NCI-H1694 treated with DMSO at 0.1 percent for 48 hours (cell line): ENCODE measurements at regions not wholly inside any gene's neighbourhood (a gene's known extent, or its start where the extent isn't known, plus 50 kb on each side); places are given as distances from the start of the nearest gene placed in this dataset.
"Not testable (repeated sequence)": the region's sequence is repeated elsewhere in the genome, so short reads cannot be mapped to it uniquely, and the experiment has no call there.

Experiments used
- DNase-seq: peaks from one replicate; lab custom pipeline; 2025; lab: John Stamatoyannopoulos, UW

GRCh38 chr12:65655074-65655493 is 169.2 kb upstream of the HMGA2 start:
- no peak for DNase-seq

GRCh38 chr12:65656156-65656882 is 168.0 kb upstream of the HMGA2 start:
- no peak for DNase-seq

- DNase-seq, result no peak
Measured at GRCh38 chr12:65656891-65657351, 167.4 kb upstream of the HMGA2 start.

DNA sequence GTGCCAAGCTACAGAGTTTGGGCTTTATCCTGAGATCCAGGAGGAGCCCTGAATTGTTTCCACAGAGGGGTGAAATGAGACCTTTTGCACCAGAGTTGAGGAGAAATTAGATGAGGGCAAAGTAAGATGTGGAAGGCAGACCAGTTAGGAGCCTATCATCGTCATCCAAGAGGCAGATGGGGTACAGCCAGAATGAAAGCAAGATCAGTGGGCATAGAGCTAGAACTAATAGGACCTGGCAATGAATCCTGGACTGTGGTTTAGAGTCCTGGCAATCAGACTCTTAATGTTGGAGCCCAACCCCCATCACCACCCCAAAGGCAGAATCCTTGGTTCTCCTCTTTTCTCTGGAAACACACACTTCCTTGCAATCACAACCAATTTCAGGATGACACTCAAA is 166.6 kb upstream of the HMGA2 start:
- DNase-seq, result no peak

GRCh38 chr12:65658360-65658759 is 165.9 kb upstream of the HMGA2 start:
- DNase-seq, result no peak

DNA sequence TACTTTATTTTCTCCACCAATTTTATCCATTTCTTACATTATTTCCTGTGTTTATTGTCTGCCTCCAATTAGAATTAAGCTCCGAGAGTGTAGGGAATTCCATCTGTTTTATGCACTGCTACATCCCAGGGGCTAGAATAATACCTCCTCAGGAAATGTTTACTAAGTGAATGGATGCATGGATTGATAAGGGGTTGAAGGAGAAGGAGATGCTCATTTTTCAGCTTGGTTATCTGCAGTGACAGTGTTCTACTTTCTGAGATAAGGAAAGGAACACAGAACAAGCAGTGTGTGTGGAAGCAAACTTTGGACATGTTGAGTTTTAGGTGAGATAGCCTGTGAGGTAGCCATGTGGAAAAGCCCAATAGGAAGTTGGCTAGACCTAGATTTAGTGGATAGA is 164.6 kb upstream of the HMGA2 start:
- no peak for DNase-seq

DNA sequence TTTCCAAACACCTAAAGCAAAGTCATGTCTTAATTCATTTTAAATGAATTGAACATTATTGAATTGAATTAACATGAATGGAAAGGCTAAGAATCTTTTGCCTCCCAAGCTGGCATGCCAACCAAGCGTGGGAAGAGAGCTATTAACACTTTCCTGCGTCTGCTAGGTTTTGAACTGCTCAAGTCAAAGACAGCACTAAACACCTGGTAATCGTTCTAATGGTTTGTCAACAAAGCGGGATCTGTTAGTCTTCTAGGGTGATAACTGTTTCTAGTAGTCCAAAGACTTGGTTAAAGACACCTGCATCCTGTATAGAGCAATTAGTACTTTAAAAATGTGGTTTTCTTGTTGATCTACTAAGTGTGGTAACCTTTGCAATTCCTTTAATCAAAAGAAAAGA is 164.2 kb upstream of the HMGA2 start:
- DNase-seq, result no peak

DNA sequence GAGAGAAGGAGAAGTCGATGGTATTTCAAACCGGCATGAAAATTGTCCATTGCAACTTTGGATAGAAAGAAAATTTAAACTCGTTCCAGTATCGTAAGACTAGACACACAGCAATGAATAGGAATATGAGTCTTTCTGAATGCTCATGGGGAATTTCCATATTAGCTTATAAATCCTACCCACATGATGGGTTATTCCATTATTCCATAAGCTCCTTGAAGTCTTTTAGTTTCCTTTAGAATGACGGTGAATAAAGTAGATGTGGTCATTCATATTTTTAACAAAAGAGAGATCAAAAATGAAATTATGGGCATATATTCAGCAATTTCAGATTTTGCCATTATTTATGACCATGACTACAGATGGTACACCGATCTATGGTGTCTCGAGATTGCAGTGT is 163.4 kb upstream of the HMGA2 start:
- DNase-seq, result no peak

DNA sequence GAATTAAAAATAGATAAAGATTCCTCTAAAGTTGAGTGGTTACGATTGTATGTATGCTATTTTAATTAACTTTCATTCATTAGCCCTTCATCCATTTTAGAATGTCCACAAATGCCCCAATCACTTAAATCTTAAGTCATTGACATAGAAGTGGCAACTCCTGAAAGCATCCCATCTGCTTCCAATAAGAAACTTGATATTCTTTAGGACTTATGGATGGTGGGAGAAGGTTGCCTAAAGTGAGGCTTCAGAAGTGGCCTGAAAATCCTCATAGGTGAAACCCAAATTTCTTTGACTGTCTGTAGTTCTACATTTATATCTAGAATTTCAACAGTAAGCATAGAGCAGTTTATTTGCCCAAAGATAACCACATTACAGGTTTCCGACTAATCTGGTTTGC is 161.7 kb upstream of the HMGA2 start:
- no peak for DNase-seq

DNA sequence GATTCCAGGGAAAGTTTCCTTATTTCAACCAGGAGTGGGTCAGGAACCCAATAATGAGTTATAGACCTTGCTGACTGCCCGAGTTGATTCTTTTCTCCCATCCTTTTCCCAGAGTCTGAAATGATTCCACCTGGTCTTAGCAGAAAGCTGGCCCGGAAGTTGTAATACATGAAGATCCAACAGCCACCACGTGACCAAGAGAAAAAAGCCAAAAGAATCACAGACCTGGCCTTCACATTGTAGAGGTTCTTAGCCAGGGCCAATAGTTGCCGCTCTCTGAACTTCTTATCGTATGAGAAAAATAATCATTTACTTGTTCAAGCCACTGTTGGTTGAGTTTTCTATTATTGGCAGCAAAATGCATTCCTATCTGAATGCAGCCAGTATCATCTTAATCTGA is 161.2 kb upstream of the HMGA2 start:
- DNase-seq, result no peak

DNA sequence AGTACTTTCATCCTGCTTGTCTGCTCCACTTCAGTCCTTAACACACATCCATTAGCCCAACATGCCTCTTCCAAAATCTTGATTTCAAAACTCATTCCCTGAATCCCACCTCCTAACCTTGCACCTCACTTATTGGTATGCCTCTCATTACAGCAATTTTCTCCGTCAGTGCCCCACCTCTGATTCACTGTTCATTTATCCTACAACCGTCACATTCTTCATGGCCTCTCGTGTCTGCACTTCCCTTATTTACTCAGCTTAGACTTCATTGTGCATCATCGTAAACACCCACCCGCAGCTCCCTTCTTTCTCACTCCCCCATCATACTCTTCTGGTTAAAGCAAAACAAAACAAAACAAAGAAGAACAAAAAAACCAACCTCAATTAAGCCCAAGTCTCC is 160.6 kb upstream of the HMGA2 start:
- no peak for DNase-seq

DNA sequence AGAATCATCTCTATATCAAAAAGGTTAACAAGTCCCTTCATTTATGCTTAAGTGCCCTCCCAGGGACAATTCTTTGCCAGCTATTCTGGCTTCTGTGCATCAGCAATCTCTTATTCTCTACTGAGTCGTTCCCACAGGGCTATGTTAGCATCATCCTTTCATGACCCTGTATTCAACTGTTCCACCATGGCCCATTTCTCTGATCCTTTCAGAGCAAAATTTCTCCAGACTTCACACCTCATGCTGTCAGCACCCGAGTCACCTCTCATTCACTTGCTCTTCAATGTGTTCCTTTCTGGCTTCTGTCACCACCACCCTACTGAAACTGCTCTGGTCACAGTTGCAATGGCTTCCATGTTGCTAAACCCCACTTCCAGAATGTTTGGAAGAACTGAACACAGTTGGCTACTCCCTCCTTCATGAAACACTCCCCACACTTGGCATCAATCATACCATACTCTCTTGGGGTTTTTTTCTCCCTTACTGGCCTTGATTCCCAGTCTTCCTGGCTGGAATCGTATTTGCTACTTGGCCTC is 159.5 kb upstream of the HMGA2 start:
- no peak for DNase-seq

- DNase-seq, result no peak
Measured at GRCh38 chr12:65665817-65666216, 158.5 kb upstream of the HMGA2 start.

DNA sequence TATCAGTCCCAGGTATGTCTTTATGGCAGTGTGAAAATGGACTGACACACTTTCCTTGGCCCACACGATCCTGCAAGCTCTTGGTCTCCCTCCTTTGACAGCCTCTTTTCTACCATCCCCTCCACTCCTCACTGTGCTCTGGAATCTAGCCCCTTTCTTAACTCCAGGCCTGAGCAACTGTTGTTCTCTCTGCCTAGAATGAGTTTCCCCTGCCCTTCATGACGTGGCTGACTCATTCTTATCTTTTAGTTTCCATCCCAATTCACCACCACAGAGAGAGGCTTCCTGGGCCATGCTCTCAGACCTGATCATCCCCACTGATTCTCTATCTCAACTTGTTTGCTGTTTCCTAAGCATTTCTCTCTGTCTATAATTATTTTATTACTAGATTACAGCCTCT is 157.4 kb upstream of the HMGA2 start:
- DNase-seq, result no peak

- DNase-seq, result no peak
Measured at GRCh38 chr12:65667932-65668331, 156.4 kb upstream of the HMGA2 start.

DNA sequence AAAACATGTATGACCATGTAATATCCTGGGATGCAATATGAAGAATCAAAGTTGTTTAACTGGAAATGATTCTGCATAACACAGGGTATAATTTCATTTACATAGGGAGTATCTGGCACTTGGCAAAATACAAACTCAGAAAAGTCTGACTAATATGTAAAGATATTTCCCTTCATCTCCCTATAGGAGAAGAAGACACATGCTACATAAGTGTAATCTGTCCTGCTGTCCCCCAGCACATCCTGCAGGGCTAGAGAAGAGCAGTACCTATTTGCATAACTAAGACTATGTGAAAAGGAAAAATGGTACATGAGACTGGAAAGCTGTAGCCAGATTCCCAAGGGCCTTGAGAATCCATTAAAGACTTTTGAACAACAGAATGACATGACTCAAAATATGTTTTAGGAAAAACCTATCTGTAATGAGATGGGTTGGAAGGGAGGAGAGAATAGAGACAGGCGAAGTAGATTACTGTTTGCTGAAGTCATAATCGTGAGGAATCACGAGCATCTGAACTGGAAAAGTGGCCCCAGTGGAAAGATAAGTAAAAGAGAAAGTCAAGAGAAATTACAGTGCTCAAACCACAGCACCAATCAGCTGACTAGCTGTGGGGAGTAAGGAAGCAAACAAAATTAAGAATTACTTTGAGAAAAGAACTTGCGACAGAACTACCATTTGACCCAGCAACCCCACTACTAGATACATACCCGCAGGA is 155.1 kb upstream of the HMGA2 start:
- DNase-seq, result no peak

DNA sequence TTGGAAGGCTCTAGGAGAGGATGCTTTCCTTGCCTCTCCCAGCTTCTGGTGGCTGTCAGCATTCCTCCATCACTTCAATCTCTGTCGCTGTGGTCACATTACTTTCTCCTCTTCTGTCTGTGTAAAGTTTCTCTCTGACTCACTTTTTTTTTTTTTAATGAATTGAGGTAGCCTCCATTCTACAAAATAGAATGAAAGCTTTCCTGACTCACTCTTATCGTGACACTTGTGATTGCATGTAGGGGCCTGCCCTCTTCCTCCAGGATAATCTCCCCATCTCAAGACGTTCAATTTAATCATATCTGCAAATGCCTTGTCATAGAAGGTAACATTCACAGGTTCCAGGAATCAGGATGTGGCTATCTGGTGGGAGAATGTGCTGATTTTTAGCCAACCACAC is 153.5 kb upstream of the HMGA2 start:
- no peak for DNase-seq

DNA sequence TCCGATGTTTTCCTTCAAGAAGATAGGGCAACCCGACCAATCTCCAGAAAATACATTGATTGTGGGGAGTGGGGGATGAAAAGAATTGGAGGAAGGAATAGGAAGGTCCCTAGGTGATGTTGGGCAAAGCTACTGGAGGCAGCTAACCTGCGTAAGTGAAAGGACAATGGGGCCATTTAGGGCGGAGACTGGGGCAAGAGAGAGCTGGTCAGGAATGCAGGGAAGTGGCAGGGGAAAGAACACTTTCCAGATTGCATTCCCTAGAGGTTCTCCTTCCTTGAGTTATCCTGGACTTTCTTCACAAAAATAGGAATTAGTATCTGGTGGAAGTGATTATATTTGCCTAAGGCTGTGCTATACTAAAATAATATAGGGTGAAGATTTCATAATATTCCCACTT is 151.8 kb upstream of the HMGA2 start:
- no peak for DNase-seq

DNA sequence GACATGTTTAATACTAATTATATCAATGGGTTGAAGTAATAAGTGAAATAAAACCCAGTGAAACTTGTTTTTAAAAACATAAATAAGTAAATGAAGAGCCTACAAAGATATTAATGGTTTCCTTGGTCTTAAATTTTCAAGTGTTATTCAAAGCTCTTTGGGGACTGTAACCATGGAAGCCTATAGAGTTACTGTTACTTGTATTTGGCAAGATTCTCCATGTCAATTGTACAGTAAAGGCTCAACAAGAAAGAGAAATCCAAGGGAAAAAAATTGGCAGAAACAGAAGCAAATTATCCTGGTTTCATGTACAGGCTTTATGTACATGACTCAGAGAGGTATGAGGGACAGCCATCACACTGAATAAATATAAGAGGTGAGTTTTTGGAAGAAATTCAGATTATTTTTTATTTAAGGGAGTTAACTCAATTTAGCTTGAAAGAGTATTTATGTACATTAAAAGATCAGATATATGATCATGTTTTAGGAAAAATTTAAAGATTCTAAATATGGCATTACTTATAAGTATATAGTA is 151.1 kb upstream of the HMGA2 start:
- DNase-seq, result no peak

GRCh38 chr12:65673732-65674131 is 150.6 kb upstream of the HMGA2 start:
- DNase-seq, result no peak

DNA sequence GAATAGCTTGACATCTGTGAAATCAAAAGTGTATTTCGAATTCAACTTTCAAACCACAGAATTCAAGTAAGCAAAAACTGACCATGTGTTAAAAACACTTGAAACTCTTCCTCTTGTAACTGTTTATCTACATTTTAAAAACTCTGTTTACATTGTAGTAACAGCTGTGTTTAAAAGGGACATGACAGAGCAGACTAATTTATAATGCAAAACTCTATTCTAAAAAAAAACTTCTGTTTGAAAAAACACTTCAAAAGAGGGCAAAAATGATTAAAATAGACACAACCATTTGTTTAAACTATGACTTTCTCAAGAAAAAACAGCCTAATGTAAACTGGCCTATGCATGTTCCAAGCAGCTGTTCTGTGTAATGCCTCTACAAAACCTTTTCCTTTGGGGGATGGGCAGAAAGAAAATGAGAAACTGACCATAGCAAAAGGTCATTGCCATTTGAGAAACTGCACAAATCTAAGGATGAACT is 149.1 kb upstream of the HMGA2 start:
- no peak for DNase-seq

- not testable (repeated sequence) for DNase-seq
Measured at GRCh38 chr12:65678172-65678571, 146.1 kb upstream of the HMGA2 start.

- no peak for DNase-seq
Measured at GRCh38 chr12:65681226-65681625, 143.1 kb upstream of the HMGA2 start.
